G401 (cell line): ENCODE measurements at regions not wholly inside any gene's neighbourhood (a gene's known extent, or its start where the extent isn't known, plus 50 kb on each side); places are given as distances from the start of the nearest gene placed in this dataset.

Source experiments
- DNase-seq: peaks from one replicate; pipeline ENCODE4 v3.0.0-alpha.2; 2015; ENCODE audit warnings: low spot score
- in situ Hi-C: cut with HindIII; loops from 2 replicates; pipeline ENCODE4 v1.10.0; 2016; ENCODE audit warnings: low sequenced_read_pairs, mixed read lengths

GRCh38 chr6:1077478-1078416, 234.2 kb upstream of the FOXQ1 start:
- DNase-seq: no peak
- in situ Hi-C loops: no loop called here

- DNase-seq: no peak
- in situ Hi-C loops: no loop called here
These were observed 235.1 kb upstream of the FOXQ1 start for GRCh38 chr6:1076531-1077459.

GRCh38 chr6:1075880-1076279, 236.0 kb upstream of the FOXQ1 start:
- no peak for DNase-seq
- in situ Hi-C loops: no loop called here

- in situ Hi-C loops: no loop called here
- no peak for DNase-seq
These were observed 236.5 kb upstream of the FOXQ1 start for GRCh38 chr6:1075444-1075843.

GRCh38 chr6:1070085-1070521, 241.8 kb upstream of the FOXQ1 start:
- in situ Hi-C loops: no loop called here

GRCh38 chr6:1068905-1069304, 243.0 kb upstream of the FOXQ1 start:
- DNase-seq: no peak
- in situ Hi-C loops: no loop called here

More at GRCh38 chr6:1070085-1070521, 241.8 kb upstream of the FOXQ1 start:
- DNase-seq: no peak

- no peak for DNase-seq
- in situ Hi-C loops: no loop called here
These were observed 243.8 kb upstream of the FOXQ1 start for GRCh38 chr6:1068068-1068467.

- DNase-seq: no peak
- in situ Hi-C loops: no loop called here
These were observed 244.6 kb upstream of the FOXQ1 start for GRCh38 chr6:1067346-1067745.

- DNase-seq: no peak
- in situ Hi-C loops: no loop called here
These were observed 245.3 kb upstream of the FOXQ1 start for GRCh38 chr6:1066449-1067090.

- in situ Hi-C loops: no loop called here
- no peak for DNase-seq
These were observed 245.9 kb upstream of the FOXQ1 start for GRCh38 chr6:1065986-1066385.

GRCh38 chr6:1063671-1064355, 248.1 kb upstream of the FOXQ1 start:
- in situ Hi-C loops: no loop called here

GRCh38 chr6:1062786-1063545, 248.9 kb upstream of the FOXQ1 start:
- no peak for DNase-seq
- in situ Hi-C loops: no loop called here

More at GRCh38 chr6:1063671-1064355, 248.1 kb upstream of the FOXQ1 start:
- DNase-seq: no peak

GRCh38 chr6:1059596-1059995, 252.3 kb upstream of the FOXQ1 start:
- in situ Hi-C loops: no loop called here
- no peak for DNase-seq

GRCh38 chr6:1057490-1058135, 254.3 kb upstream of the FOXQ1 start:
- in situ Hi-C loops: no loop called here
- no peak for DNase-seq

- in situ Hi-C loops: no loop called here
- no peak for DNase-seq
These were observed 256.6 kb upstream of the FOXQ1 start for GRCh38 chr6:1055015-1055921.

GRCh38 chr6:1054653-1055014, 257.3 kb upstream of the FOXQ1 start:
- DNase-seq: no peak
- in situ Hi-C loops: no loop called here

GRCh38 chr6:1053586-1053985, 258.3 kb upstream of the FOXQ1 start:
- in situ Hi-C loops: no loop called here
- no peak for DNase-seq
